Uterus (tissue), 2 donors: ENCODE measurements at regions not wholly inside any gene's neighbourhood (a gene's known extent, or its start where the extent isn't known, plus 50 kb on each side); places are given as distances from the start of the nearest gene placed in this dataset.
"Not testable (repeated sequence)": the region's sequence is repeated elsewhere in the genome, so short reads cannot be mapped to it uniquely, and the experiment has no call there.

ENCODE experiments used
- POLR2A ChIP-seq, 2 donors: fragments of 450-650 bp; IDR thresholded peaks; one replicate each; pipeline ENCODE4 v1.6.1; 2016; ENCODE audit warnings: antibody characterized with exemption in 2 of 2, mild to moderate bottlenecking in 1 of 2, moderate library complexity in 1 of 2
- TF ChIP-seq, protein P1 (sequence below), 4 experiments: fragments of 200-600 bp in 2 of 4; fragments of 450-650 bp in 2 of 4; sonication (generic) in 2 of 4; IDR thresholded peaks; one replicate each; pipeline ENCODE4 v1.5.1; 2016 to 2019; ENCODE audit warnings: antibody characterized with exemption in 4 of 4, mild to moderate bottlenecking in 2 of 4, moderate library complexity in 1 of 4

DNA sequence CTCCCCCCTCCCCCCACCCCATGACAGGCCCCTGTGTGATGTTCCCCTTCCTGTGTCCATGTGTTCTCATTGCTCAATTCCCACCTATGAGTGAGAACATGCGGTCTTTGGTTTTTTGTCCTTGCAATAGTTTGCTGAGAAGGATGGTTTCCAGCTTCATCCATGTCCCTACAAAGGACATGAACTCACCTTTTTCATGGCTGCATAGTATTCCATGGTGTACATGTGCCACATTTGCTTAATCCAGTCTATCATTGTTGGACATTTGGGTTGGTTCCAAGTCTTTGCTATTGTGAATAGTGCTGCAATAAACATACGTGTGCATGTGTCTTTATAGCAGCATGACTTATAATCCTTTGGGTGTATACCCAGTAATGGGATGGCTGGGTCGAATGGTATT lies 712.4 kb downstream of the JRKL start:
- TF ChIP-seq POLR2A (IDR thresholded peaks at IDR 0.05), result not testable (repeated sequence)
- TF ChIP-seq, protein P1, sequence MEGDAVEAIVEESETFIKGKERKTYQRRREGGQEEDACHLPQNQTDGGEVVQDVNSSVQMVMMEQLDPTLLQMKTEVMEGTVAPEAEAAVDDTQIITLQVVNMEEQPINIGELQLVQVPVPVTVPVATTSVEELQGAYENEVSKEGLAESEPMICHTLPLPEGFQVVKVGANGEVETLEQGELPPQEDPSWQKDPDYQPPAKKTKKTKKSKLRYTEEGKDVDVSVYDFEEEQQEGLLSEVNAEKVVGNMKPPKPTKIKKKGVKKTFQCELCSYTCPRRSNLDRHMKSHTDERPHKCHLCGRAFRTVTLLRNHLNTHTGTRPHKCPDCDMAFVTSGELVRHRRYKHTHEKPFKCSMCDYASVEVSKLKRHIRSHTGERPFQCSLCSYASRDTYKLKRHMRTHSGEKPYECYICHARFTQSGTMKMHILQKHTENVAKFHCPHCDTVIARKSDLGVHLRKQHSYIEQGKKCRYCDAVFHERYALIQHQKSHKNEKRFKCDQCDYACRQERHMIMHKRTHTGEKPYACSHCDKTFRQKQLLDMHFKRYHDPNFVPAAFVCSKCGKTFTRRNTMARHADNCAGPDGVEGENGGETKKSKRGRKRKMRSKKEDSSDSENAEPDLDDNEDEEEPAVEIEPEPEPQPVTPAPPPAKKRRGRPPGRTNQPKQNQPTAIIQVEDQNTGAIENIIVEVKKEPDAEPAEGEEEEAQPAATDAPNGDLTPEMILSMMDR (IDR thresholded peaks at IDR 0.05), result not testable (repeated sequence)
